ENCODE measurements at regions not wholly inside any gene's neighbourhood (a gene's known extent, or its start where the extent isn't known, plus 50 kb on each side); places are given as distances from the start of the nearest gene placed in this dataset.

GRCh38 chr12:27394676-27395075, 51.9 kb upstream of the SMCO2 start:
- H3K9me2 ChIP-seq (ENCODE audit: insufficient read depth) = no peaks in the 10 kb centered on the region
- Mint-ChIP-seq H3K36me3 (ENCODE audit: low read depth) (peaks cover 16% of the 10 kb centered on the region), H3K4me1 (no peaks in the 10 kb centered on the region), H3K27ac (no peak overlapping the region), H3K4me3 (no peak overlapping the region), H3K9me3 (no peaks in the 10 kb centered on the region), H3K27me3 (ENCODE audit: insufficient read depth, low read depth, poor library complexity) (peaks cover 2% of the 10 kb centered on the region)
- DNase-seq (ENCODE audit: low spot score) = no peak
- ATAC-seq = no peak
- no peaks in the 10 kb centered on the region for H3F3A ChIP-seq (replicated peaks; ENCODE audit: low read depth)
- no peak overlapping the region for H3K27ac ChIP-seq (ENCODE audit: low read depth)
- no peaks in the 10 kb centered on the region for H3K79me2 ChIP-seq (replicated peaks; ENCODE audit: insufficient read depth)
- no peaks in the 10 kb centered on the region for H4K20me1 ChIP-seq (replicated peaks; ENCODE audit: insufficient read depth)
- no peaks in the 10 kb centered on the region for H3K27me3 ChIP-seq (ENCODE audit: insufficient read depth)
- no peak overlapping the region for H3K4me2 ChIP-seq
- no peaks in the 10 kb centered on the region for H3K36me3 ChIP-seq (ENCODE audit: insufficient read depth)
- H3K4me1 ChIP-seq (ENCODE audit: insufficient read depth) = no peaks in the 10 kb centered on the region
- no peak overlapping the region for H3K4me3 ChIP-seq
- no peak overlapping the region for H2AFZ ChIP-seq
- TF ChIP-seq JUNB (IDR thresholded peaks at IDR 0.05; ENCODE audit: unreplicated experiment) (no peak), CTCF (conservative IDR thresholded peaks at IDR 0.05; ENCODE audit: low read depth in 2 of 2) (no peak), STAT1 (IDR thresholded peaks at IDR 0.05; ENCODE audit: unreplicated experiment) (no peak), EZH2 (IDR thresholded peaks at IDR 0.05; ENCODE audit: low read depth, unreplicated experiment) (no peak), EZH2phosphoT487 (IDR thresholded peaks at IDR 0.05; ENCODE audit: unreplicated experiment) (no peak), ZNF331 (CRISPR knock-in tag; IDR thresholded peaks at IDR 0.05; ENCODE audit: low read depth) (no peak), ZNF114 (CRISPR knock-in tag; IDR thresholded peaks at IDR 0.05) (no peak), NANOG (IDR thresholded peaks at IDR 0.05; ENCODE audit: borderline replicate concordance) (no peak), CREB1 (CRISPR knock-in tag; IDR thresholded peaks at IDR 0.05; ENCODE audit: low read depth) (no peak), POLR2AphosphoS5 (IDR thresholded peaks at IDR 0.05; ENCODE audit: low read depth) (no peak)
- TF ChIP-seq, protein P1, sequence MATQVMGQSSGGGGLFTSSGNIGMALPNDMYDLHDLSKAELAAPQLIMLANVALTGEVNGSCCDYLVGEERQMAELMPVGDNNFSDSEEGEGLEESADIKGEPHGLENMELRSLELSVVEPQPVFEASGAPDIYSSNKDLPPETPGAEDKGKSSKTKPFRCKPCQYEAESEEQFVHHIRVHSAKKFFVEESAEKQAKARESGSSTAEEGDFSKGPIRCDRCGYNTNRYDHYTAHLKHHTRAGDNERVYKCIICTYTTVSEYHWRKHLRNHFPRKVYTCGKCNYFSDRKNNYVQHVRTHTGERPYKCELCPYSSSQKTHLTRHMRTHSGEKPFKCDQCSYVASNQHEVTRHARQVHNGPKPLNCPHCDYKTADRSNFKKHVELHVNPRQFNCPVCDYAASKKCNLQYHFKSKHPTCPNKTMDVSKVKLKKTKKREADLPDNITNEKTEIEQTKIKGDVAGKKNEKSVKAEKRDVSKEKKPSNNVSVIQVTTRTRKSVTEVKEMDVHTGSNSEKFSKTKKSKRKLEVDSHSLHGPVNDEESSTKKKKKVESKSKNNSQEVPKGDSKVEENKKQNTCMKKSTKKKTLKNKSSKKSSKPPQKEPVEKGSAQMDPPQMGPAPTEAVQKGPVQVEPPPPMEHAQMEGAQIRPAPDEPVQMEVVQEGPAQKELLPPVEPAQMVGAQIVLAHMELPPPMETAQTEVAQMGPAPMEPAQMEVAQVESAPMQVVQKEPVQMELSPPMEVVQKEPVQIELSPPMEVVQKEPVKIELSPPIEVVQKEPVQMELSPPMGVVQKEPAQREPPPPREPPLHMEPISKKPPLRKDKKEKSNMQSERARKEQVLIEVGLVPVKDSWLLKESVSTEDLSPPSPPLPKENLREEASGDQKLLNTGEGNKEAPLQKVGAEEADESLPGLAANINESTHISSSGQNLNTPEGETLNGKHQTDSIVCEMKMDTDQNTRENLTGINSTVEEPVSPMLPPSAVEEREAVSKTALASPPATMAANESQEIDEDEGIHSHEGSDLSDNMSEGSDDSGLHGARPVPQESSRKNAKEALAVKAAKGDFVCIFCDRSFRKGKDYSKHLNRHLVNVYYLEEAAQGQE (IDR thresholded peaks at IDR 0.05; ENCODE audit: unreplicated experiment) = no peak
- TF ChIP-seq, protein P2, sequence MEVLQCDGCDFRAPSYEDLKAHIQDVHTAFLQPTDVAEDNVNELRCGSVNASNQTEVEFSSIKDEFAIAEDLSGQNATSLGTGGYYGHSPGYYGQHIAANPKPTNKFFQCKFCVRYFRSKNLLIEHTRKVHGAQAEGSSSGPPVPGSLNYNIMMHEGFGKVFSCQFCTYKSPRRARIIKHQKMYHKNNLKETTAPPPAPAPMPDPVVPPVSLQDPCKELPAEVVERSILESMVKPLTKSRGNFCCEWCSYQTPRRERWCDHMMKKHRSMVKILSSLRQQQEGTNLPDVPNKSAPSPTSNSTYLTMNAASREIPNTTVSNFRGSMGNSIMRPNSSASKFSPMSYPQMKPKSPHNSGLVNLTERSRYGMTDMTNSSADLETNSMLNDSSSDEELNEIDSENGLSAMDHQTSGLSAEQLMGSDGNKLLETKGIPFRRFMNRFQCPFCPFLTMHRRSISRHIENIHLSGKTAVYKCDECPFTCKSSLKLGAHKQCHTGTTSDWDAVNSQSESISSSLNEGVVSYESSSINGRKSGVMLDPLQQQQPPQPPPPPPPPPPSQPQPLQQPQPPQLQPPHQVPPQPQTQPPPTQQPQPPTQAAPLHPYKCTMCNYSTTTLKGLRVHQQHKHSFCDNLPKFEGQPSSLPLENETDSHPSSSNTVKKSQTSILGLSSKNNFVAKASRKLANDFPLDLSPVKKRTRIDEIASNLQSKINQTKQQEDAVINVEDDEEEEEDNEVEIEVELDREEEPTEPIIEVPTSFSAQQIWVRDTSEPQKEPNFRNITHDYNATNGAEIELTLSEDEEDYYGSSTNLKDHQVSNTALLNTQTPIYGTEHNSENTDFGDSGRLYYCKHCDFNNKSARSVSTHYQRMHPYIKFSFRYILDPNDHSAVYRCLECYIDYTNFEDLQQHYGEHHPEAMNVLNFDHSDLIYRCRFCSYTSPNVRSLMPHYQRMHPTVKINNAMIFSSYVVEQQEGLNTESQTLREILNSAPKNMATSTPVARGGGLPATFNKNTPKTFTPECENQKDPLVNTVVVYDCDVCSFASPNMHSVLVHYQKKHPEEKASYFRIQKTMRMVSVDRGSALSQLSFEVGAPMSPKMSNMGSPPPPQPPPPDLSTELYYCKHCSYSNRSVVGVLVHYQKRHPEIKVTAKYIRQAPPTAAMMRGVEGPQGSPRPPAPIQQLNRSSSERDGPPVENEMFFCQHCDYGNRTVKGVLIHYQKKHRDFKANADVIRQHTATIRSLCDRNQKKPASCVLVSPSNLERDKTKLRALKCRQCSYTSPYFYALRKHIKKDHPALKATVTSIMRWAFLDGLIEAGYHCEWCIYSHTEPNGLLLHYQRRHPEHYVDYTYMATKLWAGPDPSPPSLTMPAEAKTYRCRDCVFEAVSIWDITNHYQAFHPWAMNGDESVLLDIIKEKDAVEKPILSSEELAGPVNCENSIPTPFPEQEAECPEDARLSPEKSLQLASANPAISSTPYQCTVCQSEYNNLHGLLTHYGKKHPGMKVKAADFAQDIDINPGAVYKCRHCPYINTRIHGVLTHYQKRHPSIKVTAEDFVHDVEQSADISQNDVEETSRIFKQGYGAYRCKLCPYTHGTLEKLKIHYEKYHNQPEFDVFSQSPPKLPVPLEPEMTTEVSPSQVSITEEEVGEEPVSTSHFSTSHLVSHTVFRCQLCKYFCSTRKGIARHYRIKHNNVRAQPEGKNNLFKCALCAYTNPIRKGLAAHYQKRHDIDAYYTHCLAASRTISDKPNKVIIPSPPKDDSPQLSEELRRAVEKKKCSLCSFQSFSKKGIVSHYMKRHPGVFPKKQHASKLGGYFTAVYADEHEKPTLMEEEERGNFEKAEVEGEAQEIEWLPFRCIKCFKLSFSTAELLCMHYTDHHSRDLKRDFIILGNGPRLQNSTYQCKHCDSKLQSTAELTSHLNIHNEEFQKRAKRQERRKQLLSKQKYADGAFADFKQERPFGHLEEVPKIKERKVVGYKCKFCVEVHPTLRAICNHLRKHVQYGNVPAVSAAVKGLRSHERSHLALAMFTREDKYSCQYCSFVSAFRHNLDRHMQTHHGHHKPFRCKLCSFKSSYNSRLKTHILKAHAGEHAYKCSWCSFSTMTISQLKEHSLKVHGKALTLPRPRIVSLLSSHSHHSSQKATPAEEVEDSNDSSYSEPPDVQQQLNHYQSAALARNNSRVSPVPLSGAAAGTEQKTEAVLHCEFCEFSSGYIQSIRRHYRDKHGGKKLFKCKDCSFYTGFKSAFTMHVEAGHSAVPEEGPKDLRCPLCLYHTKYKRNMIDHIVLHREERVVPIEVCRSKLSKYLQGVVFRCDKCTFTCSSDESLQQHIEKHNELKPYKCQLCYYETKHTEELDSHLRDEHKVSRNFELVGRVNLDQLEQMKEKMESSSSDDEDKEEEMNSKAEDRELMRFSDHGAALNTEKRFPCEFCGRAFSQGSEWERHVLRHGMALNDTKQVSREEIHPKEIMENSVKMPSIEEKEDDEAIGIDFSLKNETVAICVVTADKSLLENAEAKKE (CRISPR knock-in tag; IDR thresholded peaks at IDR 0.05) = no peak
- TF ChIP-seq, protein P3, sequence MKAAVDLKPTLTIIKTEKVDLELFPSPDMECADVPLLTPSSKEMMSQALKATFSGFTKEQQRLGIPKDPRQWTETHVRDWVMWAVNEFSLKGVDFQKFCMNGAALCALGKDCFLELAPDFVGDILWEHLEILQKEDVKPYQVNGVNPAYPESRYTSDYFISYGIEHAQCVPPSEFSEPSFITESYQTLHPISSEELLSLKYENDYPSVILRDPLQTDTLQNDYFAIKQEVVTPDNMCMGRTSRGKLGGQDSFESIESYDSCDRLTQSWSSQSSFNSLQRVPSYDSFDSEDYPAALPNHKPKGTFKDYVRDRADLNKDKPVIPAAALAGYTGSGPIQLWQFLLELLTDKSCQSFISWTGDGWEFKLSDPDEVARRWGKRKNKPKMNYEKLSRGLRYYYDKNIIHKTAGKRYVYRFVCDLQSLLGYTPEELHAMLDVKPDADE (IDR thresholded peaks at IDR 0.05) = no peak

Data from GM23338 (cell line).